WTC11 (cell line): ENCODE measurements at regions not wholly inside any gene's neighbourhood (a gene's known extent, or its start where the extent isn't known, plus 50 kb on each side); places are given as distances from the start of the nearest gene placed in this dataset.

Experiments
- ATAC-seq: fragments of 200-7000 bp; cut with Tn5 transposase; 2 replicates; pipeline ENCODE4 v1.10.0; 2021; ENCODE audit warnings: mild to moderate bottlenecking, moderate library complexity
- CTCF ChIA-PET: fragments of 300-600 bp; sonication (Branson Sonifier 250); formaldehyde crosslinking; loops from one replicate; lab custom pipeline; 2021; ENCODE audit warnings: antibody characterized with exemption; lab: Charles Lee
- POLR2A ChIA-PET: fragments of 350-600 bp; sonication (Branson Sonifier 250); formaldehyde crosslinking; loops from one replicate; lab custom pipeline; 2021; ENCODE audit warnings: antibody characterized with exemption; lab: Charles Lee
- DNase-seq: peaks from one replicate; pipeline ENCODE4 v3.0.0; 2021; ENCODE audit warnings: low spot score
- H3K27ac Mint-ChIP-seq: 2 replicates; pipeline ENCODE4 v1.8.0; 2021; ENCODE audit warnings: mixed read lengths
- H3K27me3 Mint-ChIP-seq: 2 replicates; pipeline ENCODE4 v1.8.0; 2021; ENCODE audit warnings: low read depth, mild to moderate bottlenecking, moderate library complexity, mixed read lengths
- H3K36me3 Mint-ChIP-seq: 2 replicates; pipeline ENCODE4 v1.8.0; 2021; ENCODE audit warnings: mixed read lengths
- H3K4me1 Mint-ChIP-seq: 2 replicates; pipeline ENCODE4 v1.8.0; 2022; ENCODE audit warnings: mixed read lengths
- H3K4me3 Mint-ChIP-seq: 2 replicates; pipeline ENCODE4 v1.8.0; 2021; ENCODE audit warnings: mild to moderate bottlenecking, moderate library complexity, mixed read lengths
- H3K9me3 Mint-ChIP-seq: 2 replicates; pipeline ENCODE4 v1.8.0; 2021; ENCODE audit warnings: mixed read lengths
- ATF1 ChIP-seq: sonication (generic); formaldehyde crosslinking; IDR thresholded peaks from 2 replicates; pipeline ENCODE4 v1.8.1; 2023; ENCODE audit warnings: mild to moderate bottlenecking, moderate library complexity, missing genetic modification reagents
- ATF2 ChIP-seq: sonication (generic); formaldehyde crosslinking; IDR thresholded peaks from 2 replicates; pipeline ENCODE4 v1.8.1; 2022; ENCODE audit warnings: low read depth, missing genetic modification reagents, borderline replicate concordance
- FOXJ3 ChIP-seq: sonication (generic); formaldehyde crosslinking; IDR thresholded peaks from 2 replicates; pipeline ENCODE4 v1.9.0; 2021; ENCODE audit warnings: missing genetic modification reagents, mild to moderate bottlenecking, borderline replicate concordance
- FOXP4 ChIP-seq: sonication (generic); formaldehyde crosslinking; IDR thresholded peaks from 2 replicates; pipeline ENCODE4 v1.8.0; 2022; ENCODE audit warnings: mild to moderate bottlenecking, missing genetic modification reagents
- GRHL2 ChIP-seq: fragments of 250-450 bp; sonication (Bioruptor Pico); IDR thresholded peaks from 2 replicates; pipeline ENCODE4 v1.8.0; 2022; ENCODE audit warnings: mild to moderate bottlenecking, moderate library complexity; ENCODE audit not compliant: insufficient replicate concordance, severe bottlenecking
- JUN ChIP-seq: sonication (generic); formaldehyde crosslinking; IDR thresholded peaks from 2 replicates; pipeline ENCODE4 v1.8.0; 2023; ENCODE audit warnings: mild to moderate bottlenecking, missing genetic modification reagents
- PRRX2 ChIP-seq: fragments of 250-450 bp; sonication (Bioruptor Pico); IDR thresholded peaks from 2 replicates; pipeline ENCODE4 v1.8.0; 2021; ENCODE audit warnings: mild to moderate bottlenecking
- SMAD3 ChIP-seq: sonication (generic); formaldehyde crosslinking; IDR thresholded peaks from 2 replicates; pipeline ENCODE4 v1.8.0; 2022; ENCODE audit warnings: missing genetic modification reagents, mild to moderate bottlenecking, borderline replicate concordance
- ZNF219 ChIP-seq: sonication (generic); formaldehyde crosslinking; IDR thresholded peaks from 2 replicates; pipeline ENCODE4 v1.8.0; 2023; ENCODE audit warnings: missing genetic modification reagents, mild to moderate bottlenecking, borderline replicate concordance
- ZNF281 ChIP-seq: sonication (generic); formaldehyde crosslinking; IDR thresholded peaks from 2 replicates; pipeline ENCODE4 v1.8.0; 2023; ENCODE audit warnings: mild to moderate bottlenecking, missing genetic modification reagents
- ZNF423 ChIP-seq: fragments of 250-450 bp; sonication (Bioruptor Pico); IDR thresholded peaks from 2 replicates; pipeline ENCODE4 v2.1.2; 2022; ENCODE audit warnings: mild to moderate bottlenecking, moderate library complexity
- TF ChIP-seq, protein P1 (sequence below): sonication (generic); formaldehyde crosslinking; IDR thresholded peaks from 2 replicates; pipeline ENCODE4 v1.8.0; 2022; ENCODE audit warnings: missing genetic modification reagents
- TF ChIP-seq, protein P2 (sequence below): sonication (generic); formaldehyde crosslinking; IDR thresholded peaks from 2 replicates; pipeline ENCODE4 v1.8.0; 2022; ENCODE audit warnings: mild to moderate bottlenecking, missing genetic modification reagents
- TF ChIP-seq, protein P3 (sequence below): sonication (generic); formaldehyde crosslinking; IDR thresholded peaks from 2 replicates; pipeline ENCODE4 v1.8.1; 2023; ENCODE audit warnings: mild to moderate bottlenecking, missing genetic modification reagents, moderate library complexity
- TF ChIP-seq, protein P4 (sequence below): sonication (generic); formaldehyde crosslinking; IDR thresholded peaks from 2 replicates; pipeline ENCODE4 v1.8.1; 2023; ENCODE audit warnings: mild to moderate bottlenecking, moderate library complexity, missing genetic modification reagents

- no peak for TF ChIP-seq FOXJ3 (CRISPR knock-in tag)
- no peak for TF ChIP-seq GRHL2 (CRISPR knock-in tag)
- TF ChIP-seq JUN (CRISPR knock-in tag), result no peak
- no peak for TF ChIP-seq ATF1 (CRISPR knock-in tag)
- TF ChIP-seq, protein P1, sequence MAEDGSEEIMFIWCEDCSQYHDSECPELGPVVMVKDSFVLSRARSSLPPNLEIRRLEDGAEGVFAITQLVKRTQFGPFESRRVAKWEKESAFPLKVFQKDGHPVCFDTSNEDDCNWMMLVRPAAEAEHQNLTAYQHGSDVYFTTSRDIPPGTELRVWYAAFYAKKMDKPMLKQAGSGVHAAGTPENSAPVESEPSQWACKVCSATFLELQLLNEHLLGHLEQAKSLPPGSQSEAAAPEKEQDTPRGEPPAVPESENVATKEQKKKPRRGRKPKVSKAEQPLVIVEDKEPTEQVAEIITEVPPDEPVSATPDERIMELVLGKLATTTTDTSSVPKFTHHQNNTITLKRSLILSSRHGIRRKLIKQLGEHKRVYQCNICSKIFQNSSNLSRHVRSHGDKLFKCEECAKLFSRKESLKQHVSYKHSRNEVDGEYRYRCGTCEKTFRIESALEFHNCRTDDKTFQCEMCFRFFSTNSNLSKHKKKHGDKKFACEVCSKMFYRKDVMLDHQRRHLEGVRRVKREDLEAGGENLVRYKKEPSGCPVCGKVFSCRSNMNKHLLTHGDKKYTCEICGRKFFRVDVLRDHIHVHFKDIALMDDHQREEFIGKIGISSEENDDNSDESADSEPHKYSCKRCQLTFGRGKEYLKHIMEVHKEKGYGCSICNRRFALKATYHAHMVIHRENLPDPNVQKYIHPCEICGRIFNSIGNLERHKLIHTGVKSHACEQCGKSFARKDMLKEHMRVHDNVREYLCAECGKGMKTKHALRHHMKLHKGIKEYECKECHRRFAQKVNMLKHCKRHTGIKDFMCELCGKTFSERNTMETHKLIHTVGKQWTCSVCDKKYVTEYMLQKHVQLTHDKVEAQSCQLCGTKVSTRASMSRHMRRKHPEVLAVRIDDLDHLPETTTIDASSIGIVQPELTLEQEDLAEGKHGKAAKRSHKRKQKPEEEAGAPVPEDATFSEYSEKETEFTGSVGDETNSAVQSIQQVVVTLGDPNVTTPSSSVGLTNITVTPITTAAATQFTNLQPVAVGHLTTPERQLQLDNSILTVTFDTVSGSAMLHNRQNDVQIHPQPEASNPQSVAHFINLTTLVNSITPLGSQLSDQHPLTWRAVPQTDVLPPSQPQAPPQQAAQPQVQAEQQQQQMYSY (CRISPR knock-in tag), result no peak
- no peak for TF ChIP-seq ZNF219 (CRISPR knock-in tag)
- TF ChIP-seq FOXP4 (CRISPR knock-in tag), result no peak
- no peak for TF ChIP-seq ATF2 (CRISPR knock-in tag)
- TF ChIP-seq SMAD3 (CRISPR knock-in tag), result no peak
Measured at GRCh38 chr1:201672685-201673084, 133.8 kb downstream of the NAV1 start (continued).

GRCh38 chr1:201673093-201673492 is 134.2 kb downstream of the NAV1 start:
- no peak for DNase-seq
- ATAC-seq, result no peak
- Mint-ChIP-seq H3K36me3 (no peaks in the 10 kb centered on the region), H3K9me3 (no peaks in the 10 kb centered on the region), H3K4me3 (no peak overlapping the region)
- CTCF ChIA-PET, result interaction anchor here (0.8 kb wide), 1 partner anchor 30 kb away, joined by 3 read pairs; no protein-coding TSS in a partner anchor
- TF ChIP-seq PRRX2 (CRISPR knock-in tag) (no peak), ZNF423 (no peak)
- TF ChIP-seq, protein P2, sequence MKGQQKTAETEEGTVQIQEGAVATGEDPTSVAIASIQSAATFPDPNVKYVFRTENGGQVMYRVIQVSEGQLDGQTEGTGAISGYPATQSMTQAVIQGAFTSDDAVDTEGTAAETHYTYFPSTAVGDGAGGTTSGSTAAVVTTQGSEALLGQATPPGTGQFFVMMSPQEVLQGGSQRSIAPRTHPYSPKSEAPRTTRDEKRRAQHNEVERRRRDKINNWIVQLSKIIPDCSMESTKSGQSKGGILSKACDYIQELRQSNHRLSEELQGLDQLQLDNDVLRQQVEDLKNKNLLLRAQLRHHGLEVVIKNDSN (CRISPR knock-in tag), result no peak
- TF ChIP-seq, all 79 proteins: peak for 0
- POLR2A ChIA-PET, result no interaction called here
- Mint-ChIP-seq H3K27ac (no peak overlapping the region), H3K4me1 (peaks cover 40% of the 10 kb centered on the region), H3K27me3 (no peaks in the 10 kb centered on the region)

DNA sequence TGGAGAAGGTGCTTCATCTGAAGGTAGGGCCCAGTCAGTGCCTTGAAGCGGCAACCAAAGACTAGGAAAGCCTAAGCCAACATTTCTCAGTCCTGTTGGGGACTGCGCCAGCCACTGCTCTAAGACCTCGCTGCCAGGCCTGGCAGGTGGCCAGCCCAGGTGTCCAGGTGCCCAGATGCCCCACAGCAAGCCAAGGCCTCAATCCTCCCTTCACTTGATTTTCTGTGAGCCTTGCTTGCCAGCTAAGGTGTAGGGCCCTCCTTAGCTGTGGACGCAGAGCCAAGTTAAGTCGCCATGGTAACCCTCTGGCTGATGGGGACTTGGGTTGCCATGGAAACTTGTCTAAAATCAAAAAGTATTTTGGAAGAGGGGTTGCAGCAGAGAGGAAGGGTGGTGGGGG is 135.0 kb downstream of the NAV1 start:
- Mint-ChIP-seq H3K27me3 (no peaks in the 10 kb centered on the region), H3K4me1 (peaks cover 48% of the 10 kb centered on the region), H3K27ac (no peak overlapping the region), H3K36me3 (no peaks in the 10 kb centered on the region), H3K4me3 (no peak overlapping the region), H3K9me3 (no peaks in the 10 kb centered on the region)
- POLR2A ChIA-PET, result no interaction called here
- ATAC-seq (no peak), DNase-seq (no peak)
- CTCF ChIA-PET, result interaction anchor here (0.5 kb wide), 1 partner anchor 1052 kb away, joined by 3 read pairs; no protein-coding TSS in a partner anchor
- TF ChIP-seq, protein P3, sequence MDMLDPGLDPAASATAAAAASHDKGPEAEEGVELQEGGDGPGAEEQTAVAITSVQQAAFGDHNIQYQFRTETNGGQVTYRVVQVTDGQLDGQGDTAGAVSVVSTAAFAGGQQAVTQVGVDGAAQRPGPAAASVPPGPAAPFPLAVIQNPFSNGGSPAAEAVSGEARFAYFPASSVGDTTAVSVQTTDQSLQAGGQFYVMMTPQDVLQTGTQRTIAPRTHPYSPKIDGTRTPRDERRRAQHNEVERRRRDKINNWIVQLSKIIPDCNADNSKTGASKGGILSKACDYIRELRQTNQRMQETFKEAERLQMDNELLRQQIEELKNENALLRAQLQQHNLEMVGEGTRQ, result no peak
- TF ChIP-seq ZNF281 (CRISPR knock-in tag), result no peak
- TF ChIP-seq, protein P4, sequence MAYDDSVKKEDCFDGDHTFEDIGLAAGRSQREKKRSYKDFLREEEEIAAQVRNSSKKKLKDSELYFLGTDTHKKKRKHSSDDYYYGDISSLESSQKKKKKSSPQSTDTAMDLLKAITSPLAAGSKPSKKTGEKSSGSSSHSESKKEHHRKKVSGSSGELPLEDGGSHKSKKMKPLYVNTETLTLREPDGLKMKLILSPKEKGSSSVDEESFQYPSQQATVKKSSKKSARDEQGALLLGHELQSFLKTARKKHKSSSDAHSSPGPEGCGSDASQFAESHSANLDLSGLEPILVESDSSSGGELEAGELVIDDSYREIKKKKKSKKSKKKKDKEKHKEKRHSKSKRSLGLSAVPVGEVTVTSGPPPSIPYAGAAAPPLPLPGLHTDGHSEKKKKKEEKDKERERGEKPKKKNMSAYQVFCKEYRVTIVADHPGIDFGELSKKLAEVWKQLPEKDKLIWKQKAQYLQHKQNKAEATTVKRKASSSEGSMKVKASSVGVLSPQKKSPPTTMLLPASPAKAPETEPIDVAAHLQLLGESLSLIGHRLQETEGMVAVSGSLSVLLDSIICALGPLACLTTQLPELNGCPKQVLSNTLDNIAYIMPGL (CRISPR knock-in tag), result no peak
- TF ChIP-seq, protein P1 (CRISPR knock-in tag), result no peak
